Lower lobe of right lung (tissue), 2 donors: ENCODE measurements at regions not wholly inside any gene's neighbourhood (a gene's known extent, or its start where the extent isn't known, plus 50 kb on each side); places are given as distances from the start of the nearest gene placed in this dataset.

Source experiments
- ATAC-seq, 2 donors: fragments of 200-7000 bp; cut with Tn5 transposase; one replicate each; pipeline ENCODE4 v1.9.1; 2020 to 2022; ENCODE audit warnings: mild to moderate bottlenecking in 2 of 2, moderate library complexity in 2 of 2
- DNase-seq: peaks from one replicate; pipeline ENCODE4 v3.0.0-alpha.2; 2020
- H3K27ac ChIP-seq: fragments of 200-600 bp; one replicate; pipeline ENCODE4 v1.8.0; 2022
- H3K27me3 ChIP-seq: fragments of 200-600 bp; one replicate; pipeline ENCODE4 v1.8.0; 2022; ENCODE audit warnings: low read depth
- H3K36me3 ChIP-seq: fragments of 200-600 bp; one replicate; pipeline ENCODE4 v1.8.0; 2022; ENCODE audit warnings: mild to moderate bottlenecking
- H3K4me1 ChIP-seq: fragments of 200-600 bp; one replicate; pipeline ENCODE4 v1.8.0; 2022
- H3K4me3 ChIP-seq: fragments of 200-600 bp; one replicate; pipeline ENCODE4 v1.8.0; 2022; ENCODE audit warnings: mild to moderate bottlenecking
- H3K9me3 ChIP-seq: fragments of 200-600 bp; one replicate; pipeline ENCODE4 v1.8.0; 2022
- CTCF ChIP-seq: fragments of 200-600 bp; IDR thresholded peaks from one replicate; pipeline ENCODE4 v1.8.0; 2022; ENCODE audit warnings: antibody characterized with exemption, mild to moderate bottlenecking
- intact Hi-C: fragments of 100-400 bp; cut with DNase I; formaldehyde crosslinking; loops from one replicate; pipeline ENCODE4 v1.11.0; 2022
- donor health status: DM: no; HTN: yes; CAD: no; lungs with severe emphysema.

GRCh38 chr5:105034401-105034763 lies 1471.8 kb upstream of the NUDT12 start:
- Histone ChIP-seq H3K4me3 (no peak overlapping the region), H3K27me3 (no peaks in the 10 kb centered on the region), H3K27ac (no peak overlapping the region), H3K36me3 (no peaks in the 10 kb centered on the region), H3K4me1 (no peaks in the 10 kb centered on the region), H3K9me3 (no peaks in the 10 kb centered on the region)
- no peak for ATAC-seq
- intact Hi-C loops, result no loop called here
- TF ChIP-seq CTCF, result no peak
- DNase-seq, result no peak

GRCh38 chr5:105033637-105034400 lies 1471.2 kb upstream of the NUDT12 start:
- TF ChIP-seq CTCF, result no peak
- DNase-seq (no peak), ATAC-seq (no peak)
- Histone ChIP-seq H3K4me3 (no peak overlapping the region), H3K4me1 (no peaks in the 10 kb centered on the region), H3K9me3 (no peaks in the 10 kb centered on the region), H3K36me3 (no peaks in the 10 kb centered on the region), H3K27ac (no peak overlapping the region), H3K27me3 (no peaks in the 10 kb centered on the region)
- intact Hi-C loops, result no loop called here

GRCh38 chr5:105032917-105033316 lies 1470.3 kb upstream of the NUDT12 start:
- Histone ChIP-seq H3K27me3 (no peaks in the 10 kb centered on the region), H3K9me3 (no peaks in the 10 kb centered on the region), H3K4me1 (no peaks in the 10 kb centered on the region), H3K27ac (no peak overlapping the region), H3K4me3 (no peak overlapping the region), H3K36me3 (no peaks in the 10 kb centered on the region)
- no peak for TF ChIP-seq CTCF
- DNase-seq (no peak), ATAC-seq (no peak)
- intact Hi-C loops, result no loop called here

DNA sequence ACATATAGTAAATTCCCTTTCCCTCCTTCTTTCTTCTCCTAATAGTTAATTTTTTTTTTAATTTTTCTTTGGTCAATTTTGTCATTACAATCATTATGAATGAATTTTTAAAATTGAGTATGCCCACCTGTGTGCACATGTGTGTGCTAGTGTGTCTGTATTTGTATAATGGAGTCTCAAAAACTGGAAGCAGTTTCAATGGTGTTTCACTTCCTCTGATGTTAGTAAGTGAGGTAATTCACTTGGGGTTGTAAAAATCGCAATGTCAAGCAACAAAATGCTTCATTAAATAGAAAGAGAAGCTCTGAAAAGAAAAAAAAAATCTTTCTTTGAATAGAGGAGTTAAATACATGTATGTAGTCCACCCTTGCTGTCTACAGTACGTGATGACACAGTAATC lies 1467.6 kb upstream of the NUDT12 start:
- H3K27ac ChIP-seq, result no peak overlapping the region
- TF ChIP-seq CTCF, result no peak
- H3K36me3 ChIP-seq, result no peaks in the 10 kb centered on the region
- H3K9me3 ChIP-seq, result no peaks in the 10 kb centered on the region
- no peaks in the 10 kb centered on the region for H3K4me1 ChIP-seq
- ATAC-seq (no peak), DNase-seq (no peak)
- H3K4me3 ChIP-seq, result no peak overlapping the region
- H3K27me3 ChIP-seq, result no peaks in the 10 kb centered on the region
- intact Hi-C loops, result no loop called here

- Histone ChIP-seq H3K36me3 (no peaks in the 10 kb centered on the region), H3K4me3 (no peak overlapping the region), H3K27me3 (no peaks in the 10 kb centered on the region), H3K27ac (no peak overlapping the region), H3K9me3 (no peaks in the 10 kb centered on the region), H3K4me1 (no peaks in the 10 kb centered on the region)
- DNase-seq (no peak), ATAC-seq (no peak)
- intact Hi-C loops, result no loop called here
- no peak for TF ChIP-seq CTCF
These were observed 1452.5 kb upstream of the NUDT12 start for GRCh38 chr5:105015098-105015497.
